Prostate gland (tissue), 2 donors: ENCODE measurements at regions not wholly inside any gene's neighbourhood (a gene's known extent, or its start where the extent isn't known, plus 50 kb on each side); places are given as distances from the start of the nearest gene placed in this dataset.

Experiments
- DNase-seq: peaks from one replicate; pipeline ENCODE4 v3.0.0-alpha.2; 2019; ENCODE audit warnings: low spot score
- H3K27ac ChIP-seq, 2 donors: fragments of 200-600 bp; sonication (generic); 2 replicates each; pipeline ENCODE4 v1.5.1; 2017 to 2019
- H3K27me3 ChIP-seq: fragments of 200-600 bp; sonication (generic); replicated peaks from 2 replicates; pipeline ENCODE4 v1.5.1; 2019; ENCODE audit not compliant: insufficient read depth
- H3K36me3 ChIP-seq, 2 donors: fragments of 200-600 bp; sonication (generic); 1 replicate in 1 of 2; 2 replicates in 1 of 2; pipeline versions ENCODE4 v1.5.1 to v1.8.1; 2017 to 2019
- H3K4me1 ChIP-seq: fragments of 200-600 bp; sonication (generic); replicated peaks from 2 replicates; pipeline ENCODE4 v1.5.1; 2019
- H3K4me3 ChIP-seq, 2 donors: fragments of 200-600 bp; sonication (generic); 2 replicates each; pipeline ENCODE4 v1.5.1; 2017 to 2019
- H3K9me3 ChIP-seq: fragments of 200-600 bp; sonication (generic); 2 replicates; pipeline ENCODE4 v1.5.1; 2017
- CTCF ChIP-seq, 4 experiments: fragments of 200-600 bp in 2 of 4; fragments of 450-650 bp in 2 of 4; sonication (generic) in 2 of 4; IDR thresholded peaks; 1 replicate in 3 of 4; 2 replicates in 1 of 4; pipeline ENCODE4 v1.5.1; 2016 to 2019; ENCODE audit warnings: antibody characterized with exemption in 4 of 4, mild to moderate bottlenecking in 2 of 4, moderate library complexity in 2 of 4
- POLR2A ChIP-seq: fragments of 450-650 bp; IDR thresholded peaks from one replicate; pipeline ENCODE4 v1.6.1; 2016; ENCODE audit warnings: antibody characterized with exemption, mild to moderate bottlenecking
- POLR2AphosphoS5 ChIP-seq: sonication (generic); formaldehyde crosslinking; IDR thresholded peaks from one replicate; pipeline ENCODE4 v1.6.1; 2017; ENCODE audit warnings: antibody characterized with exemption
- WGBS: methylation state at CpG from one replicate; pipeline ENCODE4 v1.1.5; 2018; 5-methylcytosine and 5-hydroxymethylcytosine counted together
- intact Hi-C: fragments of 100-400 bp; cut with DNase I; formaldehyde crosslinking; loops from one replicate; pipeline ENCODE4 v1.14.2; 2022

GRCh38 chr21:18524097-18524880 is 120.7 kb upstream of the TMPRSS15 start:
- Histone ChIP-seq H3K9me3 (no peaks in the 10 kb centered on the region), H3K27me3 (no peaks in the 10 kb centered on the region), H3K4me1 (no peaks in the 10 kb centered on the region), H3K4me3 (no peak overlapping the region), H3K36me3 (no peaks in the 10 kb centered on the region), H3K27ac (no peak overlapping the region)
- WGBS = 60% methylated on average over 7 of the region's 7 CpGs
- intact Hi-C loops = no loop called here
- no peak for TF ChIP-seq CTCF (IDR thresholded peaks at IDR 0.05)
- TF ChIP-seq POLR2AphosphoS5 = no peak
- TF ChIP-seq POLR2A = no peak
- DNase-seq = no peak

- Histone ChIP-seq H3K4me3 (no peak overlapping the region), H3K27me3 (no peaks in the 10 kb centered on the region), H3K9me3 (no peaks in the 10 kb centered on the region), H3K36me3 (no peaks in the 10 kb centered on the region), H3K4me1 (no peaks in the 10 kb centered on the region), H3K27ac (no peak overlapping the region)
- DNase-seq = no peak
- 12% methylated on average over 1 of the region's 1 CpG for WGBS
- intact Hi-C loops = no loop called here
- TF ChIP-seq POLR2A (no peak), CTCF (IDR thresholded peaks at IDR 0.05) (no peak), POLR2AphosphoS5 (no peak)
Measured at GRCh38 chr21:18529254-18529653, 125.7 kb upstream of the TMPRSS15 start.

- intact Hi-C loops = no loop called here
- WGBS = 27% methylated on average over 2 of the region's 2 CpGs
- H3K9me3 ChIP-seq = no peaks in the 10 kb centered on the region
- H3K4me1 ChIP-seq = no peaks in the 10 kb centered on the region
- H3K27ac ChIP-seq = no peak overlapping the region
- no peak overlapping the region for H3K4me3 ChIP-seq
- H3K36me3 ChIP-seq = no peaks in the 10 kb centered on the region
- no peaks in the 10 kb centered on the region for H3K27me3 ChIP-seq
- DNase-seq = no peak
- TF ChIP-seq CTCF (IDR thresholded peaks at IDR 0.05) = no peak
- TF ChIP-seq POLR2A = no peak
- no peak for TF ChIP-seq POLR2AphosphoS5
Measured at GRCh38 chr21:18542081-18542480, 138.5 kb upstream of the TMPRSS15 start.

GRCh38 chr21:18545908-18546307 is 142.3 kb upstream of the TMPRSS15 start:
- TF ChIP-seq CTCF (IDR thresholded peaks at IDR 0.05) = no peak
- TF ChIP-seq POLR2AphosphoS5 = no peak
- no peak for TF ChIP-seq POLR2A
- no peak for DNase-seq
- Histone ChIP-seq H3K27ac (no peak overlapping the region), H3K36me3 (no peaks in the 10 kb centered on the region), H3K9me3 (no peaks in the 10 kb centered on the region), H3K4me1 (no peaks in the 10 kb centered on the region), H3K27me3 (no peaks in the 10 kb centered on the region), H3K4me3 (no peak overlapping the region)
- WGBS = 94% methylated on average over 1 of the region's 1 CpG
- intact Hi-C loops = no loop called here

- no peaks in the 10 kb centered on the region for H3K9me3 ChIP-seq
- H3K27ac ChIP-seq = no peak overlapping the region
- intact Hi-C loops = no loop called here
- H3K36me3 ChIP-seq = no peaks in the 10 kb centered on the region
- H3K4me3 ChIP-seq = no peak overlapping the region
- no peaks in the 10 kb centered on the region for H3K27me3 ChIP-seq
- TF ChIP-seq POLR2A (no peak), POLR2AphosphoS5 (no peak), CTCF (IDR thresholded peaks at IDR 0.05) (no peak)
- no peak for DNase-seq
- 95% methylated on average over 1 of the region's 1 CpG for WGBS
- H3K4me1 ChIP-seq = no peaks in the 10 kb centered on the region
Measured at GRCh38 chr21:18547347-18547746, 143.8 kb upstream of the TMPRSS15 start.
